ENCODE measurements at regions not wholly inside any gene's neighbourhood (a gene's known extent, or its start where the extent isn't known, plus 50 kb on each side); places are given as distances from the start of the nearest gene placed in this dataset.

DNA sequence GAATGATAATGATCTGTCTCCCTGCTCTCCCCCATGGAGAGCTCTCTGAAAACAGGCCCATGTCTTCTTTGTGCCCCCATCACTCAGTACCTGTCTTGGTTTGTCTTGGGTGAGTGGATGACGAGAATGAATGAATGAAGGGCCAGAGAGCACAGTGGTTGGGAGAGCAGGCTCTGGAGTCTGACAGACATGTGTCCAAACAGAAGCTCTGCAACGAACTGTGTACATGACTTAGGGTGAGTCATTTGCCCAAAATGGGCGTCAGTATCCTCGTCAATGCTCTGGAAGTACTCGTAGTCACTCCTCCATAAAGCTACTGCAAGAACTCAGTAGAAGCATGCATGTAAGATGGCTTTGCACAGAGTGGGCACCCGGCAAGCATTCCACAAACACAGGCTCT lies 170.2 kb upstream of the TLE3 start:
- H3K27ac ChIP-seq = no peak overlapping the region
- no peak overlapping the region for H3K4me3 ChIP-seq
- no peaks in the 10 kb centered on the region for H3K27me3 ChIP-seq
- no peaks in the 10 kb centered on the region for H3K9me3 ChIP-seq
- no peak for ATAC-seq
- intact Hi-C loops (cut with DNase I) = no loop called here
- no peaks in the 10 kb centered on the region for H3K4me1 ChIP-seq
- TF ChIP-seq, protein P1, sequence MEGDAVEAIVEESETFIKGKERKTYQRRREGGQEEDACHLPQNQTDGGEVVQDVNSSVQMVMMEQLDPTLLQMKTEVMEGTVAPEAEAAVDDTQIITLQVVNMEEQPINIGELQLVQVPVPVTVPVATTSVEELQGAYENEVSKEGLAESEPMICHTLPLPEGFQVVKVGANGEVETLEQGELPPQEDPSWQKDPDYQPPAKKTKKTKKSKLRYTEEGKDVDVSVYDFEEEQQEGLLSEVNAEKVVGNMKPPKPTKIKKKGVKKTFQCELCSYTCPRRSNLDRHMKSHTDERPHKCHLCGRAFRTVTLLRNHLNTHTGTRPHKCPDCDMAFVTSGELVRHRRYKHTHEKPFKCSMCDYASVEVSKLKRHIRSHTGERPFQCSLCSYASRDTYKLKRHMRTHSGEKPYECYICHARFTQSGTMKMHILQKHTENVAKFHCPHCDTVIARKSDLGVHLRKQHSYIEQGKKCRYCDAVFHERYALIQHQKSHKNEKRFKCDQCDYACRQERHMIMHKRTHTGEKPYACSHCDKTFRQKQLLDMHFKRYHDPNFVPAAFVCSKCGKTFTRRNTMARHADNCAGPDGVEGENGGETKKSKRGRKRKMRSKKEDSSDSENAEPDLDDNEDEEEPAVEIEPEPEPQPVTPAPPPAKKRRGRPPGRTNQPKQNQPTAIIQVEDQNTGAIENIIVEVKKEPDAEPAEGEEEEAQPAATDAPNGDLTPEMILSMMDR (IDR thresholded peaks at IDR 0.05) = no peak
- FAIRE-seq = no peak
- H3K36me3 ChIP-seq = no peaks in the 10 kb centered on the region
- DNase-seq = no peak
- 80 to 81% methylated on average over 6 of the region's 6 CpGs for WGBS, 2 donors

DNA sequence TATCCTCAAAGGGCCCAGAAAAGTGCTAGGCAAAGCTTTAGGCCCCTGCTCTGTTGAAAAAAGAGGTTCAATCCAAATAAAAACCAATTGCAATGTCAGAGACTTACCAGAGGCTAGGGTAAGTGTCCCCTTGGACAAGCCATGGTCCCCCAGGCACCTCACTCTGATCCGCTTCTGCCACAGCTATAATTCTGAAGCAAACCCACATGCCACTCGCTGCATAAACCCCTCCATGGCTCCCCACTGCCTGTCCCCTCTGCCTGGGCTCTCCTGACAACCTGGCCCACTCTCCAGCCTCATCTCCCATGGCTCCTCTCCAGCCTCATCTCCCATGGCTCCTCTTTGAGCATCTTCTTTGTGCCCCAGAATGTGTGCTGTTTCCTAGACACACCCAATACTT lies 169.6 kb upstream of the TLE3 start:
- Histone ChIP-seq H3K36me3 (no peaks in the 10 kb centered on the region), H3K4me3 (no peak overlapping the region), H3K27me3 (no peaks in the 10 kb centered on the region), H3K9me3 (no peaks in the 10 kb centered on the region), H3K4me1 (no peaks in the 10 kb centered on the region), H3K27ac (no peak overlapping the region)
- WGBS, 2 donors = 79 to 91% methylated on average over 2 of the region's 2 CpGs
- intact Hi-C loops (cut with DNase I) = no loop called here
- ATAC-seq = no peak
- DNase-seq = peak in 1 of 6 donors; percentile 9
- TF ChIP-seq, protein P1 (IDR thresholded peaks at IDR 0.05) = no peak
- FAIRE-seq = no peak

DNA sequence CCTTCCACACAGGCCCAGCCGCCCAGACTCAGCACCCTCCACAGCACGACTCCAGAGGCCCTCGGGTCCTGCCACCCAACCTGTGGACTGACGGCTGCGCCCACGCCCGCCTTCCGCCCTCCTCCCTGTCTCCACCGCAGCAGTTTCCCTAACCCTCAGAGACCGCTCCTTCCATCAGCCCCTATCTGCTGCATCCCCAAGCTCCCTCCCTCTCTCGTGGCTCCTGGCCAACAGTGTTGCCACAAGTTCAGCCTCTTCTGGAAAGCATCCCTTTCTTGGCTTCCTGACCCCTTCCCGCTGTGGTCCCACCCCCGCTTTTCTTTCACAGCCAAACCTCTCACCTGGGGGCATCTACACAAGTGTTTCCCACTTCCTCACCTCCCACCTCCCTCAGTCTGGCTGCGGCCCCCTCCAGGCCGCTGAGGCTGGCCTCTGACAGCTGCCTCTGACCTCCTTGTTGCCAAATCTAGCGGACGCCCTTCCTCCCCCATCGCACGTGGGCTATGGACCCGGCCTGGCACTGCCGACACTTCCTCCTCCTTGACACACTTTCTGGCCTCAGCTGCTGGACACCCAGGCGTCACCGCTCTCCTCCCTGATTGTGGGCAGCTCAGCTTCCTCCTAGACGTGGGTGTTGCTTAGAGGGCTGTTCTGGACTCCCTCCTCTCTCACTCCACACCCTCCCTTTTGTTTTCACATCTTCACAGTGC lies 168.8 kb upstream of the TLE3 start:
- no peaks in the 10 kb centered on the region for H3K27me3 ChIP-seq
- no peaks in the 10 kb centered on the region for H3K36me3 ChIP-seq
- 72 to 78% methylated on average over 24 of the region's 24 CpGs for WGBS, 2 donors
- no peaks in the 10 kb centered on the region for H3K4me1 ChIP-seq
- no peak overlapping the region for H3K4me3 ChIP-seq
- peak in 3 of 4 donors; percentile 65 to 72 (median 68) for ATAC-seq
- peak in 4 of 6 donors; percentile 17 to 69 (median 54) for DNase-seq
- no peak for FAIRE-seq
- TF ChIP-seq, protein P1 (IDR thresholded peaks at IDR 0.05) = no peak
- no peaks in the 10 kb centered on the region for H3K9me3 ChIP-seq
- intact Hi-C loops (cut with DNase I) = no loop called here
- no peak overlapping the region for H3K27ac ChIP-seq

DNA sequence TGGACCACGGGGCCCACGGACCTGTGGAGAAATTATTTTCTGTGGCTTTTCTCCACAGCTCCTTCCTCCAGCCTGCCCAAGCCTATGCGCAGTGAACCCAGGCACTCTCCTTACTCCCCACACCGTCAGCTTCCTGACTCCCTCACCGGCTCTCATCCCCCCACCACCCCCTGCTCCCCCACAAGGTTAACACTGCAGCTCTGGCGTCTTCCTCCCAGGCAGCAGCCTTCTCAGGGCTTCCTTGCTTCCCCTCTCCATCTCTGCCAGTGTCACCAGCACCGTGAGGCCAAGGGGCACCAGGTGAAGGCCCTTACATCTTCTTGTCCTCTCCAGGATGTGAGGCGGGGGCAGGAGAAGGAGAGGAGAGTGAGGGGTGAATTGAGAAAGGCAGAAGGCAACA lies 168.3 kb upstream of the TLE3 start:
- ATAC-seq = no peak
- H3K9me3 ChIP-seq = no peaks in the 10 kb centered on the region
- no peak for FAIRE-seq
- 78 to 90% methylated on average over 8 of the region's 8 CpGs for WGBS, 2 donors
- H3K27me3 ChIP-seq = no peaks in the 10 kb centered on the region
- H3K36me3 ChIP-seq = no peaks in the 10 kb centered on the region
- TF ChIP-seq, protein P1 (IDR thresholded peaks at IDR 0.05) = no peak
- H3K4me3 ChIP-seq = no peak overlapping the region
- peak in 1 of 6 donors; percentile 16 for DNase-seq
- H3K27ac ChIP-seq = no peak overlapping the region
- H3K4me1 ChIP-seq = no peaks in the 10 kb centered on the region
- intact Hi-C loops (cut with DNase I) = no loop called here

DNA sequence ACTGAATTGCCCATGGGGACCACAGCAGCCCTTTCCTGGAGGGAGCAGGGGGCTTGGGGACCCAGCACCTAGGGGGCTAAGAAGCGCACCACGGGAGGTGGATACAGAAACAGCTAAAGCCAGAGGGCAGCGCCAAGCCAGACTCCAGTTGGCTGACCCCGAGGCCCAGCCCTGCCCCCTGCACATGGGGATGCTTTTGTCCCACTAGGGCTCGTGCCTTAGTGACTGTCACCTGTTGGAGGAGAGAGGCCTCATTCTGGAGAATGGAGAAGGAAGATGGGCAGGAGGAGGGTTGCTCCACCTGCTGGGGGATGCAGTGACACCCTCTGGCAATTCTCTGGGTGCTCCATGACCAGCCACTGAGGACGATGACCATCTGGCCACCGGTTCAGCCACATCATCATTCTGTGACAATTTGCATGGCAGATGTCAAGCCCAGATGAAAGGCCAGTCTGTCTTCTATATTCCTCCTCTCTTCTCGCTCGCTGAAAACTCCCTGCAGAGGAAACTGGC lies 167.8 kb upstream of the TLE3 start:
- intact Hi-C loops (cut with DNase I) = no loop called here
- peak in 1 of 4 donors; percentile 15 for ATAC-seq
- Histone ChIP-seq H3K36me3 (no peaks in the 10 kb centered on the region), H3K9me3 (no peaks in the 10 kb centered on the region), H3K4me3 (no peak overlapping the region), H3K4me1 (no peaks in the 10 kb centered on the region), H3K27ac (no peak overlapping the region), H3K27me3 (no peaks in the 10 kb centered on the region)
- 80 to 89% methylated on average over 9 of the region's 9 CpGs for WGBS, 2 donors
- TF ChIP-seq, protein P1 (IDR thresholded peaks at IDR 0.05) = no peak
- no peak for FAIRE-seq
- DNase-seq = peak in 2 of 6 donors; percentile 37 to 43
